HEK293 (cell line): ENCODE measurements at regions not wholly inside any gene's neighbourhood (a gene's known extent, or its start where the extent isn't known, plus 50 kb on each side); places are given as distances from the start of the nearest gene placed in this dataset.

ENCODE experiments used
- CTCF ChIA-PET: fragments of 350-600 bp; formaldehyde crosslinking; extraction: SDS; loops from one replicate; lab custom pipeline; 2021; ENCODE audit warnings: antibody characterized with exemption; lab: Yijun Ruan, JAX
- POLR2A ChIA-PET: fragments of 300-600 bp; formaldehyde crosslinking; extraction: SDS; loops from one replicate; lab custom pipeline; 2020; ENCODE audit warnings: antibody characterized with exemption, inconsistent platforms; lab: Yijun Ruan, JAX
- H3K27ac ChIP-seq: fragments of 200-500 bp; sonication (Bioruptor generic); 2 replicates; pipeline ENCODE4 v1.5.1; 2014; ENCODE audit warnings: low read depth, low read length, control low read depth, inconsistent platforms; ENCODE audit errors: extremely low read depth
- H3K36me3 ChIP-seq, 2 experiments: fragments of 200-500 bp in 1 of 2; sonication (Bioruptor generic) in 1 of 2; 1 replicate in 1 of 2; 2 replicates in 1 of 2; pipeline ENCODE4 v1.5.1; 2014 to 2017; ENCODE audit warnings: inconsistent platforms in 2 of 2, low read length in 2 of 2; ENCODE audit not compliant: control insufficient read depth in 2 of 2, insufficient read depth in 1 of 2
- H3K4me1 ChIP-seq: fragments of 200-500 bp; sonication (Bioruptor generic); 2 replicates; pipeline ENCODE4 v1.5.1; 2014; ENCODE audit warnings: mild to moderate bottlenecking, low read length, inconsistent platforms; ENCODE audit not compliant: control insufficient read depth, insufficient read depth
- H3K4me3 ChIP-seq: 2 replicates; pipeline ENCODE4 v1.5.1; 2011; ENCODE audit warnings: low read depth, mild to moderate bottlenecking, control low read depth, low read length, moderate library complexity
- H3K9me3 ChIP-seq: fragments of 200-500 bp; sonication (Bioruptor generic); 2 replicates; pipeline ENCODE4 v1.5.1; 2014; ENCODE audit warnings: low read depth, low read length, inconsistent platforms; ENCODE audit not compliant: control insufficient read depth, insufficient read depth
- GLI2 ChIP-seq: fragments of 450-650 bp; formaldehyde crosslinking; IDR thresholded peaks from 2 replicates; pipeline ENCODE4; 2017; ENCODE audit warnings: missing biosample characterization, missing genetic modification characterization, low read depth, borderline replicate concordance
- KLF9 ChIP-seq: fragments of 450-650 bp; formaldehyde crosslinking; IDR thresholded peaks from 2 replicates; pipeline ENCODE4 v1.5.1; 2016; ENCODE audit warnings: missing biosample characterization, missing genetic modification characterization, low read depth
- PATZ1 ChIP-seq: fragments of 450-650 bp; formaldehyde crosslinking; IDR thresholded peaks from 2 replicates; pipeline ENCODE4 v1.5.1; 2016; ENCODE audit warnings: missing biosample characterization, missing genetic modification characterization
- SCRT2 ChIP-seq: fragments of 450-650 bp; formaldehyde crosslinking; IDR thresholded peaks from 2 replicates; pipeline ENCODE4 v1.5.1; 2016; ENCODE audit warnings: missing biosample characterization, missing genetic modification characterization
- ZFP37 ChIP-seq: fragments of 450-650 bp; formaldehyde crosslinking; IDR thresholded peaks from 2 replicates; pipeline ENCODE4 v1.5.1; 2016; ENCODE audit warnings: missing biosample characterization, missing genetic modification characterization
- ZNF10 ChIP-seq: fragments of 450-650 bp; formaldehyde crosslinking; IDR thresholded peaks from 2 replicates; pipeline ENCODE4 v1.5.1; 2017; ENCODE audit warnings: missing biosample characterization, missing genetic modification characterization
- ZNF114 ChIP-seq: fragments of 450-650 bp; formaldehyde crosslinking; IDR thresholded peaks from 2 replicates; pipeline ENCODE4 v1.5.0; 2017; ENCODE audit warnings: missing biosample characterization, missing genetic modification characterization
- ZNF211 ChIP-seq: fragments of 450-650 bp; formaldehyde crosslinking; IDR thresholded peaks from 2 replicates; pipeline ENCODE4 v1.5.1; 2016; ENCODE audit warnings: low read depth, missing biosample characterization, missing genetic modification characterization
- ZNF398 ChIP-seq: fragments of 450-650 bp; formaldehyde crosslinking; IDR thresholded peaks from 2 replicates; pipeline ENCODE4 v1.5.1; 2017; ENCODE audit warnings: missing biosample characterization, missing genetic modification characterization
- ZNF404 ChIP-seq: fragments of 450-650 bp; formaldehyde crosslinking; IDR thresholded peaks from 2 replicates; pipeline ENCODE4 v1.5.1; 2017; ENCODE audit warnings: missing biosample characterization, missing genetic modification characterization
- ZNF473 ChIP-seq: fragments of 450-650 bp; formaldehyde crosslinking; IDR thresholded peaks from 2 replicates; pipeline ENCODE4 v1.5.1; 2017; ENCODE audit warnings: missing biosample characterization, missing genetic modification characterization
- ZNF513 ChIP-seq: fragments of 450-650 bp; IDR thresholded peaks from 2 replicates; pipeline ENCODE4 v1.5.1; 2018; ENCODE audit warnings: missing biosample characterization, missing genetic modification characterization
- ZNF530 ChIP-seq: fragments of 450-650 bp; formaldehyde crosslinking; IDR thresholded peaks from 2 replicates; pipeline ENCODE4 v1.5.1; 2016; ENCODE audit warnings: low read depth, missing biosample characterization, missing genetic modification characterization
- ZNF549 ChIP-seq: fragments of 450-650 bp; IDR thresholded peaks from 2 replicates; pipeline ENCODE4 v1.5.1; 2018; ENCODE audit warnings: missing biosample characterization, missing genetic modification characterization, mild to moderate bottlenecking, inconsistent platforms, moderate library complexity
- TF ChIP-seq, protein P1 (sequence below): fragments of 450-650 bp; formaldehyde crosslinking; IDR thresholded peaks from 2 replicates; pipeline ENCODE4 v1.5.1; 2017; ENCODE audit warnings: missing biosample characterization, missing genetic modification characterization

DNA sequence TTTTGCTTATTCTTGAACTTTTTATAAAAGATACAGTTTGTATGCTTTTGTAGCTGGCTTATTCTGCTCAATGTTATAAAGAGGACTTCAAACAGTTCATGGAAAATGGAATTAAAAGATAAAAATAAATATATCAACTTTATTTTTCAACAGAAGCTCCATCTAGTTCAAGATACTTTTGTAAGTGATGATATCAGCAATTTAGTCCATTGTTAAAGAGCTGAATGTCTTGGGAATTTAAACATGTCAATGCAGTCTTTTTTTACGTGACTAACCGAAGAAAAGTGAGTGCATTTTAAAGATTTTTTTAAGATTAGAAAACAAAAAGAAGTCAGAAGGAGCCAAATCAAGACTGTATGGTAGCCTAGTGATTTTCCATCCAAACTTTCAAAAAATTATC lies 85.4 kb upstream of the CHST9 start:
- CTCF ChIA-PET, result no interaction called here
- Histone ChIP-seq H3K4me1 (no peaks in the 10 kb centered on the region), H3K36me3 (no peaks in the 10 kb centered on the region), H3K4me3 (no peak overlapping the region)
- POLR2A ChIA-PET, result no interaction called here
- no peak for TF ChIP-seq KLF9
- no peak for TF ChIP-seq ZFP37
- TF ChIP-seq ZNF473 (tag by site-specific recombination), result no peak
- no peak for TF ChIP-seq ZNF398
- TF ChIP-seq, all 188 proteins: peak for 0
- Histone ChIP-seq H3K27ac (no peak overlapping the region), H3K9me3 (no peaks in the 10 kb centered on the region)

- no peak for TF ChIP-seq PATZ1 (tag by site-specific recombination)
- no peak for TF ChIP-seq ZNF513 (tag by site-specific recombination)
- TF ChIP-seq SCRT2 (tag by site-specific recombination), result no peak
- TF ChIP-seq ZNF549 (tag by site-specific recombination), result no peak
- no peak for TF ChIP-seq ZNF114 (tag by site-specific recombination)
- no peak for TF ChIP-seq GLI2 (tag by site-specific recombination)
- no peak for TF ChIP-seq ZNF211 (tag by site-specific recombination)
- no peak for TF ChIP-seq ZNF404 (tag by site-specific recombination)
- TF ChIP-seq ZNF10 (tag by site-specific recombination), result no peak
- TF ChIP-seq ZNF530, result no peak
- TF ChIP-seq, protein P1, sequence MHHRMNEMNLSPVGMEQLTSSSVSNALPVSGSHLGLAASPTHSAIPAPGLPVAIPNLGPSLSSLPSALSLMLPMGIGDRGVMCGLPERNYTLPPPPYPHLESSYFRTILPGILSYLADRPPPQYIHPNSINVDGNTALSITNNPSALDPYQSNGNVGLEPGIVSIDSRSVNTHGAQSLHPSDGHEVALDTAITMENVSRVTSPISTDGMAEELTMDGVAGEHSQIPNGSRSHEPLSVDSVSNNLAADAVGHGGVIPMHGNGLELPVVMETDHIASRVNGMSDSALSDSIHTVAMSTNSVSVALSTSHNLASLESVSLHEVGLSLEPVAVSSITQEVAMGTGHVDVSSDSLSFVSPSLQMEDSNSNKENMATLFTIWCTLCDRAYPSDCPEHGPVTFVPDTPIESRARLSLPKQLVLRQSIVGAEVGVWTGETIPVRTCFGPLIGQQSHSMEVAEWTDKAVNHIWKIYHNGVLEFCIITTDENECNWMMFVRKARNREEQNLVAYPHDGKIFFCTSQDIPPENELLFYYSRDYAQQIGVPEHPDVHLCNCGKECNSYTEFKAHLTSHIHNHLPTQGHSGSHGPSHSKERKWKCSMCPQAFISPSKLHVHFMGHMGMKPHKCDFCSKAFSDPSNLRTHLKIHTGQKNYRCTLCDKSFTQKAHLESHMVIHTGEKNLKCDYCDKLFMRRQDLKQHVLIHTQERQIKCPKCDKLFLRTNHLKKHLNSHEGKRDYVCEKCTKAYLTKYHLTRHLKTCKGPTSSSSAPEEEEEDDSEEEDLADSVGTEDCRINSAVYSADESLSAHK (tag by site-specific recombination), result no peak
- POLR2A ChIA-PET, result no interaction called here
- no peaks in the 10 kb centered on the region for H3K9me3 ChIP-seq
- H3K27ac ChIP-seq, result no peak overlapping the region
- H3K36me3 ChIP-seq, result no peaks in the 10 kb centered on the region
- no peak overlapping the region for H3K4me3 ChIP-seq
- no peaks in the 10 kb centered on the region for H3K4me1 ChIP-seq
- CTCF ChIA-PET, result no interaction called here
Measured at GRCh38 chr18:27263369-27263768, 78.3 kb upstream of the CHST9 start.
